K562 (cell line): ENCODE measurements at regions not wholly inside any gene's neighbourhood (a gene's known extent, or its start where the extent isn't known, plus 50 kb on each side); places are given as distances from the start of the nearest gene placed in this dataset.

Source experiments
- ATAC-seq: fragments of 200-7000 bp; cut with Tn5 transposase; 3 replicates; pipeline ENCODE4 v1.9.1; 2020; ENCODE audit warnings: moderate library complexity
- BruUV-seq: library from RNA; stranded (reverse); fragments of 400-500 nt; replicated peaks from 2 replicates; lab custom pipeline; 2021; lab: Mats Ljungman, UMichigan
- CTCF ChIA-PET: fragments of 300-600 bp; formaldehyde crosslinking; extraction: SDS; loops from one replicate; lab custom pipeline; 2021; ENCODE audit warnings: low intra/inter-chr PET ratio; lab: Yijun Ruan, JAX
- POLR2A ChIA-PET: fragments of 300-600, 350-650 bp; sonication (Branson Sonifier 250); formaldehyde crosslinking; extraction: SDS; loops from one replicate; lab custom pipeline; 2021; ENCODE audit warnings: antibody characterized with exemption, inconsistent platforms; lab: Yijun Ruan, JAX
- DNase-seq, 4 experiments: peaks; one replicate each; pipeline versions ENCODE4 v3.0.0 to v3.0.0-alpha.2; 2011 to 2018; ENCODE audit warnings: low spot score in 3 of 4, mixed read lengths in 3 of 4; ENCODE audit errors: extremely low read depth in 1 of 4
- FAIRE-seq: peaks from 2 replicates; lab custom pipeline; 2011; peaks lifted over from hg19 to GRCh38; lab: Jason Lieb, UNC
- H2AFZ ChIP-seq: 2 replicates; pipeline ENCODE4 v1.6.0; 2011; ENCODE audit warnings: low read depth, low read length, control low read depth, inconsistent platforms
- H3K27ac ChIP-seq: fragments of 200-600 bp; 3 replicates; pipeline ENCODE4 v1.8.0; 2011; ENCODE audit warnings: low read depth, mild to moderate bottlenecking, control low read depth, inconsistent platforms, low read length, moderate library complexity, mixed read lengths; ENCODE audit errors: extremely low read depth
- H3K27me3 ChIP-seq, 2 experiments: fragments of 300-600 bp in 1 of 2; 2 replicates in 1 of 2; 3 replicates in 1 of 2; pipeline versions ENCODE4 v1.6.0 to v1.8.0; 2011; ENCODE audit warnings: inconsistent platforms in 2 of 2, low read length in 2 of 2, mild to moderate bottlenecking in 1 of 2, mixed read lengths in 1 of 2, moderate library complexity in 1 of 2; ENCODE audit not compliant: control insufficient read depth in 2 of 2, insufficient read depth in 2 of 2
- H3K36me3 ChIP-seq: fragments of 300-600 bp; 3 replicates; pipeline ENCODE4 v1.8.0; 2011; ENCODE audit warnings: mild to moderate bottlenecking, low read length, inconsistent platforms; ENCODE audit not compliant: control insufficient read depth, insufficient read depth
- H3K4me1 ChIP-seq, 2 experiments: fragments of 200-600 bp in 1 of 2; replicated peaks in 1 of 2; 2 replicates in 1 of 2; 3 replicates in 1 of 2; pipeline versions ENCODE4 v1.5.1 to v1.8.0; 2011; ENCODE audit warnings: inconsistent platforms in 2 of 2, low read length in 2 of 2, mild to moderate bottlenecking in 1 of 2, mixed read lengths in 1 of 2, moderate library complexity in 1 of 2; ENCODE audit not compliant: control insufficient read depth in 2 of 2, insufficient read depth in 2 of 2
- H3K4me2 ChIP-seq: 2 replicates; pipeline ENCODE4 v1.6.1; 2011; ENCODE audit warnings: low read length, control low read depth, inconsistent platforms, mixed read lengths; ENCODE audit not compliant: insufficient read depth
- H3K4me3 ChIP-seq: fragments of 200-600 bp; sonication (generic), shearing (Covaris generic); 2 replicates; pipeline ENCODE4 v1.5.1; 2016; ENCODE audit warnings: control low read depth, inconsistent platforms
- H3K79me2 ChIP-seq: fragments of 200-600 bp; 3 replicates; pipeline ENCODE4 v1.8.0; 2011; ENCODE audit warnings: low read length, inconsistent platforms; ENCODE audit not compliant: control insufficient read depth, insufficient read depth
- H3K9ac ChIP-seq, 2 experiments: 2 replicates each; pipeline versions ENCODE4 v1.6.0 to v1.6.1; 2011; ENCODE audit warnings: low read depth in 2 of 2, low read length in 2 of 2, control low read depth in 1 of 2, inconsistent platforms in 1 of 2, mild to moderate bottlenecking in 1 of 2, mixed read lengths in 1 of 2; ENCODE audit not compliant: insufficient read depth in 1 of 2
- H3K9me1 ChIP-seq: one replicate; pipeline ENCODE4 v1.6.0; 2011; ENCODE audit warnings: inconsistent platforms, mild to moderate bottlenecking, low read length, moderate library complexity; ENCODE audit not compliant: control insufficient read depth, insufficient read depth
- H3K9me3 ChIP-seq: replicated peaks from 2 replicates; pipeline ENCODE4 v1.5.1; 2011; ENCODE audit warnings: low read depth, low read length, inconsistent platforms; ENCODE audit not compliant: control insufficient read depth, insufficient read depth
- H4K20me1 ChIP-seq: replicated peaks from 2 replicates; pipeline ENCODE4 v1.6.1; 2011; ENCODE audit warnings: low read length, inconsistent platforms, mixed read lengths; ENCODE audit not compliant: control insufficient read depth, insufficient read depth
- OTX1 ChIP-seq: fragments of 450-650 bp; formaldehyde crosslinking; IDR thresholded peaks from 2 replicates; pipeline ENCODE4 v1.4.0; 2022; ENCODE audit warnings: mild to moderate bottlenecking
- TAL1 ChIP-seq: fragments of 450-650 bp; IDR thresholded peaks from 2 replicates; pipeline ENCODE4 v1.6.1; 2016; ENCODE audit warnings: mild to moderate bottlenecking
- ZNF444 ChIP-seq: fragments of 250-450 bp; sonication (Bioruptor Pico); IDR thresholded peaks from 2 replicates; pipeline ENCODE4 v1.4.0; 2020; ENCODE audit warnings: mild to moderate bottlenecking, moderate library complexity
- WGBS: fragments of 100-300 bp; shearing (Covaris generic); methylation state at CpG from one replicate; pipeline ENCODE4 v1.1.6; 2016; ENCODE audit warnings: low coverage, mixed read lengths; ENCODE audit not compliant: insufficient coverage; ENCODE audit errors: missing lambda C conversion rate; 5-methylcytosine and 5-hydroxymethylcytosine counted together
- in situ Hi-C: fragments of 300-500 bp; cut with MboI; formaldehyde crosslinking; loops from 4 replicates; pipeline ENCODE4 v1.15.0; 2018; ENCODE audit warnings: inconsistent platforms, mixed read lengths
- intact Hi-C: fragments of 100-400 bp; cut with micrococcal nuclease; formaldehyde crosslinking; loops from 2 replicates; pipeline ENCODE4 v1.14.2; 2022
- TF ChIP-seq, protein P1 (sequence below): fragments of 450-650 bp; IDR thresholded peaks from 2 replicates; pipeline ENCODE4 v1.6.1; 2017; ENCODE audit warnings: antibody characterized with exemption, mild to moderate bottlenecking
- TF ChIP-seq, protein P2 (sequence below): fragments of 450-650 bp; IDR thresholded peaks from 2 replicates; pipeline ENCODE4 v1.6.1; 2018; ENCODE audit not compliant: partially characterized antibody
- TF ChIP-seq, protein P3 (sequence below): fragments of 450-650 bp; formaldehyde crosslinking; IDR thresholded peaks from 2 replicates; pipeline ENCODE4 v1.4.0; 2020; ENCODE audit warnings: mild to moderate bottlenecking, mixed read lengths

DNA sequence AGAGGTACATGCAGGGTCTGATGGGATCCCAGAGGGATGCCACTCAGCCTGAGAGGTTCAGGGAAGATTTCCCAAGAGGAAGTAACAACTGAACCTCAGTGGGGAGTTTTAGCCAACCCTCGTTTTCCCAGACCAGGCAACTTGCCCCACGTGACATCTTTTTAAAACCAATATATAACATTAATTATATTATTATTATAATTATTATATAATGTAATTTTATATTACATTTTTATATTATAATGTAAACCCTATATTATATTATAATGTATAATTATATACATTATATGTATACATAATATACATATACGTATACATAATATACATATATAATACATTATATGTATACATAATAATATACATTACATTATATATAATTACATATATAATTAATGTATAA, 62.8 kb upstream of the WWC1 start (continued):
- no peak for TF ChIP-seq TAL1
- no peak for TF ChIP-seq ZNF444 (CRISPR knock-in tag)
- TF ChIP-seq OTX1 = no peak
- TF ChIP-seq, protein P1, sequence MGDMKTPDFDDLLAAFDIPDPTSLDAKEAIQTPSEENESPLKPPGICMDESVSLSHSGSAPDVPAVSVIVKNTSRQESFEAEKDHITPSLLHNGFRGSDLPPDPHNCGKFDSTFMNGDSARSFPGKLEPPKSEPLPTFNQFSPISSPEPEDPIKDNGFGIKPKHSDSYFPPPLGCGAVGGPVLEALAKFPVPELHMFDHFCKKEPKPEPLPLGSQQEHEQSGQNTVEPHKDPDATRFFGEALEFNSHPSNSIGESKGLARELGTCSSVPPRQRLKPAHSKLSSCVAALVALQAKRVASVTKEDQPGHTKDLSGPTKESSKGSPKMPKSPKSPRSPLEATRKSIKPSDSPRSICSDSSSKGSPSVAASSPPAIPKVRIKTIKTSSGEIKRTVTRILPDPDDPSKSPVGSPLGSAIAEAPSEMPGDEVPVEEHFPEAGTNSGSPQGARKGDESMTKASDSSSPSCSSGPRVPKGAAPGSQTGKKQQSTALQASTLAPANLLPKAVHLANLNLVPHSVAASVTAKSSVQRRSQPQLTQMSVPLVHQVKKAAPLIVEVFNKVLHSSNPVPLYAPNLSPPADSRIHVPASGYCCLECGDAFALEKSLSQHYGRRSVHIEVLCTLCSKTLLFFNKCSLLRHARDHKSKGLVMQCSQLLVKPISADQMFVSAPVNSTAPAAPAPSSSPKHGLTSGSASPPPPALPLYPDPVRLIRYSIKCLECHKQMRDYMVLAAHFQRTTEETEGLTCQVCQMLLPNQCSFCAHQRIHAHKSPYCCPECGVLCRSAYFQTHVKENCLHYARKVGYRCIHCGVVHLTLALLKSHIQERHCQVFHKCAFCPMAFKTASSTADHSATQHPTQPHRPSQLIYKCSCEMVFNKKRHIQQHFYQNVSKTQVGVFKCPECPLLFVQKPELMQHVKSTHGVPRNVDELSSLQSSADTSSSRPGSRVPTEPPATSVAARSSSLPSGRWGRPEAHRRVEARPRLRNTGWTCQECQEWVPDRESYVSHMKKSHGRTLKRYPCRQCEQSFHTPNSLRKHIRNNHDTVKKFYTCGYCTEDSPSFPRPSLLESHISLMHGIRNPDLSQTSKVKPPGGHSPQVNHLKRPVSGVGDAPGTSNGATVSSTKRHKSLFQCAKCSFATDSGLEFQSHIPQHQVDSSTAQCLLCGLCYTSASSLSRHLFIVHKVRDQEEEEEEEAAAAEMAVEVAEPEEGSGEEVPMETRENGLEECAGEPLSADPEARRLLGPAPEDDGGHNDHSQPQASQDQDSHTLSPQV = no peak
- TF ChIP-seq, all 486 proteins: peak for 0

DNA sequence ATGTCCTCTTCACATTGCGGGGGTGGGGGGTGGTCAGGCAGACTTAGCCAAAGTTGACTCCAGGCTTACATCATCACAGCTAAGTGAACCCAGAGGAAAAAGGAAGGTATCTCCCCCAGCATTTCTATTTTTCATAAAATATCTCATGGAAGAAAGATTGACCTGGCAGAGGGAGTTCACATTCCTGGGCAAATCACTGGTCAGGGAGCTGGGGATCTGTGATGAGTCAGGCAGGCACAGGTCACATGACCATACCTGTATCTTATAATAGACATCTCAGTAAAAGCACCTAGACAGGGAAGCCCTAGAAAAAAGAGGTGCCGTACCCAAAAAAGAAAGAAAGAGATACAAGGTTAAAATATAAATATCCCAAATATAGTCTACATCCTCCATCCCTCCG, 57.3 kb upstream of the WWC1 start:
- no peak overlapping the region for H3K9ac ChIP-seq
- H3K36me3 ChIP-seq = no peaks in the 10 kb centered on the region
- no peaks in the 10 kb centered on the region for H3K4me1 ChIP-seq
- H3K79me2 ChIP-seq = no peaks in the 10 kb centered on the region
- H3K9me3 ChIP-seq = no peaks in the 10 kb centered on the region
- no peak for FAIRE-seq
- in situ Hi-C loops = no loop called here
- no peak for DNase-seq
- WGBS = 0% methylated on average over 3 of the region's 3 CpGs
- POLR2A ChIA-PET = no interaction called here
- CTCF ChIA-PET = no interaction called here
- peaks cover 0 to 2% of the 10 kb centered on the region in 2 experiments; a peak in 2 of 5 replicates for H3K27me3 ChIP-seq
- BruUV-seq = no TSS peak
- intact Hi-C loops = no loop called here
- TF ChIP-seq, protein P2, sequence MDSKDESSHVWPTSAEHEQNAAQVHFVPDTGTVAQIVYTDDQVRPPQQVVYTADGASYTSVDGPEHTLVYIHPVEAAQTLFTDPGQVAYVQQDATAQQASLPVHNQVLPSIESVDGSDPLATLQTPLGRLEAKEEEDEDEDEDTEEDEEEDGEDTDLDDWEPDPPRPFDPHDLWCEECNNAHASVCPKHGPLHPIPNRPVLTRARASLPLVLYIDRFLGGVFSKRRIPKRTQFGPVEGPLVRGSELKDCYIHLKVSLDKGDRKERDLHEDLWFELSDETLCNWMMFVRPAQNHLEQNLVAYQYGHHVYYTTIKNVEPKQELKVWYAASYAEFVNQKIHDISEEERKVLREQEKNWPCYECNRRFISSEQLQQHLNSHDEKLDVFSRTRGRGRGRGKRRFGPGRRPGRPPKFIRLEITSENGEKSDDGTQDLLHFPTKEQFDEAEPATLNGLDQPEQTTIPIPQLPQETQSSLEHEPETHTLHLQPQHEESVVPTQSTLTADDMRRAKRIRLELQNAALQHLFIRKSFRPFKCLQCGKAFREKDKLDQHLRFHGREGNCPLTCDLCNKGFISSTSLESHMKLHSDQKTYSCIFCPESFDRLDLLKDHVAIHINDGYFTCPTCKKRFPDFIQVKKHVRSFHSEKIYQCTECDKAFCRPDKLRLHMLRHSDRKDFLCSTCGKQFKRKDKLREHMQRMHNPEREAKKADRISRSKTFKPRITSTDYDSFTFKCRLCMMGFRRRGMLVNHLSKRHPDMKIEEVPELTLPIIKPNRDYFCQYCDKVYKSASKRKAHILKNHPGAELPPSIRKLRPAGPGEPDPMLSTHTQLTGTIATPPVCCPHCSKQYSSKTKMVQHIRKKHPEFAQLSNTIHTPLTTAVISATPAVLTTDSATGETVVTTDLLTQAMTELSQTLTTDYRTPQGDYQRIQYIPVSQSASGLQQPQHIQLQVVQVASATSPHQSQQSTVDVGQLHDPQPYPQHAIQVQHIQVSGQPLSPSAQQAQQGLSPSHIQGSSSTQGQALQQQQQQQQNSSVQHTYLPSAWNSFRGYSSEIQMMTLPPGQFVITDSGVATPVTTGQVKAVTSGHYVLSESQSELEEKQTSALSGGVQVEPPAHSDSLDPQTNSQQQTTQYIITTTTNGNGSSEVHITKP = no peak
- TF ChIP-seq, protein P3, sequence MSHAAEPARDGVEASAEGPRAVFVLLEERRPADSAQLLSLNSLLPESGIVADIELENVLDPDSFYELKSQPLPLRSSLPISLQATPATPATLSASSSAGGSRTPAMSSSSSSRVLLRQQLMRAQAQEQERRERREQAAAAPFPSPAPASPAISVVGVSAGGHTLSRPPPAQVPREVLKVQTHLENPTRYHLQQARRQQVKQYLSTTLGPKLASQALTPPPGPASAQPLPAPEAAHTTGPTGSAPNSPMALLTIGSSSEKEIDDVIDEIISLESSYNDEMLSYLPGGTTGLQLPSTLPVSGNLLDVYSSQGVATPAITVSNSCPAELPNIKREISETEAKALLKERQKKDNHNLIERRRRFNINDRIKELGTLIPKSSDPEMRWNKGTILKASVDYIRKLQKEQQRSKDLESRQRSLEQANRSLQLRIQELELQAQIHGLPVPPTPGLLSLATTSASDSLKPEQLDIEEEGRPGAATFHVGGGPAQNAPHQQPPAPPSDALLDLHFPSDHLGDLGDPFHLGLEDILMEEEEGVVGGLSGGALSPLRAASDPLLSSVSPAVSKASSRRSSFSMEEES = peak; percentile 48
- no peaks in the 10 kb centered on the region for H3K9me1 ChIP-seq
- ATAC-seq = no peak
- H2AFZ ChIP-seq = no peak overlapping the region
- H4K20me1 ChIP-seq = no peaks in the 10 kb centered on the region
- H3K4me3 ChIP-seq = no peak overlapping the region
- H3K27ac ChIP-seq = no peak overlapping the region
- no peak overlapping the region for H3K4me2 ChIP-seq
